SK-N-MC (cell line): ENCODE measurements at regions not wholly inside any gene's neighbourhood (a gene's known extent, or its start where the extent isn't known, plus 50 kb on each side); places are given as distances from the start of the nearest gene placed in this dataset.

Experiments used
- EZH2 ChIP-seq: fragments of 200-600 bp; sonication (generic); IDR thresholded peaks from one replicate; pipeline ENCODE4 v1.6.1; 2017; ENCODE audit warnings: antibody characterized with exemption
- FOXP2 ChIP-seq: optimal IDR thresholded peaks from 2 replicates; pipeline ENCODE3; 2011; ENCODE audit warnings: mild to moderate bottlenecking, moderate library complexity; ENCODE audit not compliant: insufficient read depth; ENCODE audit errors: extremely low read length, control extremely low read depth
- POLR2AphosphoS5 ChIP-seq: IDR thresholded peaks from 2 replicates; pipeline ENCODE4 v1.6.1; 2012; ENCODE audit warnings: mild to moderate bottlenecking, low read depth, low read length, borderline replicate concordance

DNA sequence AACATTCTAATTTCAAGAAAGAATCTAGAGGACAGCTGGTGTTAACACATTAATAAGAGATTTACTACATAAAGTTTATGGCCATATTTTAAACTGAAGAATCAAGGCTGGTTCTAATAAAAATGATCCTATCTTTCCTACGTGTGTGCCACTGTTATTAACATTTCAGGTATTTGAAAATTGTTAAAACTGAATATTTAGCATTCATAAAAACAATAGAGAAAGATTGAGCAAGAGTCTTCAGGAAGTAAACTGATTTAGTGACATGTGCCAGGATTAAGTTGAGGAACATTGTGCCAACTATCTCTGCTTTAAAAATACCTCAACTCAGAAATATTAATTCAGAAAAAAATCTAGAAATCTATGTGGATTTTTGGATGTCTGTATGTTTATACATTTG, 810.1 kb downstream of the FAT4 start:
- TF ChIP-seq POLR2AphosphoS5, result no peak
- no peak for TF ChIP-seq EZH2
- TF ChIP-seq FOXP2, result no peak
